Cardiac fibroblast (primary cell): ENCODE measurements at regions not wholly inside any gene's neighbourhood (a gene's known extent, or its start where the extent isn't known, plus 50 kb on each side); places are given as distances from the start of the nearest gene placed in this dataset.

Experiments used
- DNase-seq, 2 donors: peaks; one replicate each; pipeline versions ENCODE4 v3.0.0 to v3.0.0-alpha.2; 2010; ENCODE audit warnings: low read depth in 2 of 2
- H3K4me3 ChIP-seq, 2 donors: replicated peaks in 1 of 2; 1 replicate in 1 of 2; 2 replicates in 1 of 2; pipeline ENCODE4 v1.5.1; 2011; ENCODE audit warnings: low read depth in 2 of 2, low read length in 2 of 2, mild to moderate bottlenecking in 2 of 2, moderate library complexity in 1 of 2
- TF ChIP-seq, protein P1 (sequence below): IDR thresholded peaks from one replicate; pipeline ENCODE4 v1.5.1; 2011; ENCODE audit warnings: low read depth, mild to moderate bottlenecking, low read length, inconsistent platforms

DNA sequence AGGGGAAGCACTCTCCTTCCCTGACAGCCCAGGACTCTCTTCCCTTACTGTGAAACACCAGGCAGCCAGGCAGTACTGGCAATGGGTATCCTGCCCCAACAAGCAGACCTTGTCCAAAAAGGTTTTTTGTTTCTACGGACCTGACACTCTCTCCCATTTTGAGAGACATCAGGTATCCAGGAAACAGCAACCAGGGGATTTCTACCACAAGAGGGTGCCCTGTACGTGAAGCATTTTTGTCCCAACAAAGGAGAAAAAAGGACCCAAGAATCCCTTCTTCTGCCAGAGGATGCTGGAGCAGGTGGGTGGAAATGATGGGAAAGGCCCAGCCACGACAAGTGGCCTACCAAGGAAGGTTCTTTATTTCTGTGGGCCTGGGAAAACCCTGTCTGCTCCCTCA, 65.7 kb upstream of the FGF13 start:
- DNase-seq: no peak
- H3K4me3 ChIP-seq: no peak overlapping the region
- TF ChIP-seq, protein P1, sequence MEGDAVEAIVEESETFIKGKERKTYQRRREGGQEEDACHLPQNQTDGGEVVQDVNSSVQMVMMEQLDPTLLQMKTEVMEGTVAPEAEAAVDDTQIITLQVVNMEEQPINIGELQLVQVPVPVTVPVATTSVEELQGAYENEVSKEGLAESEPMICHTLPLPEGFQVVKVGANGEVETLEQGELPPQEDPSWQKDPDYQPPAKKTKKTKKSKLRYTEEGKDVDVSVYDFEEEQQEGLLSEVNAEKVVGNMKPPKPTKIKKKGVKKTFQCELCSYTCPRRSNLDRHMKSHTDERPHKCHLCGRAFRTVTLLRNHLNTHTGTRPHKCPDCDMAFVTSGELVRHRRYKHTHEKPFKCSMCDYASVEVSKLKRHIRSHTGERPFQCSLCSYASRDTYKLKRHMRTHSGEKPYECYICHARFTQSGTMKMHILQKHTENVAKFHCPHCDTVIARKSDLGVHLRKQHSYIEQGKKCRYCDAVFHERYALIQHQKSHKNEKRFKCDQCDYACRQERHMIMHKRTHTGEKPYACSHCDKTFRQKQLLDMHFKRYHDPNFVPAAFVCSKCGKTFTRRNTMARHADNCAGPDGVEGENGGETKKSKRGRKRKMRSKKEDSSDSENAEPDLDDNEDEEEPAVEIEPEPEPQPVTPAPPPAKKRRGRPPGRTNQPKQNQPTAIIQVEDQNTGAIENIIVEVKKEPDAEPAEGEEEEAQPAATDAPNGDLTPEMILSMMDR: no peak

DNA sequence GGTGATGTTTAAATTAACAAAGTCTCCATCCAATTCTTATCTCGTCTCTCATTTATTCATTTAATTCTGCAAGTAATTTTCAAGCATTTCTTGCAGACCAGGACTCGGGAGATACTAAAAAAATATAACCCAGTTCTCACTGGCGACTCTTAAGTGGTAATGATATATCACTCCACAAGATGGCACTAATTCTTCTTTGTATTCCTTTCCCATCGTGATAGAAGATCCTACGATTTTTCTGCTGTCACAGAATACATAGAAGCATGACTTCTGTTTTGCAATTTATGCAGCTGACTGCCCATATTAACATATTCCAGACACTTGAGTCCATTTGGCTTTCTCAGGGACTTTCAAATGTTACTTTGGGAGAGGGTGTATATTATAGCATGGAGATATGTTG, 64.0 kb upstream of the FGF13 start:
- H3K4me3 ChIP-seq: no peak overlapping the region
- peak; percentile 25 to 34 for DNase-seq
- TF ChIP-seq, protein P1: peak; percentile 19

DNA sequence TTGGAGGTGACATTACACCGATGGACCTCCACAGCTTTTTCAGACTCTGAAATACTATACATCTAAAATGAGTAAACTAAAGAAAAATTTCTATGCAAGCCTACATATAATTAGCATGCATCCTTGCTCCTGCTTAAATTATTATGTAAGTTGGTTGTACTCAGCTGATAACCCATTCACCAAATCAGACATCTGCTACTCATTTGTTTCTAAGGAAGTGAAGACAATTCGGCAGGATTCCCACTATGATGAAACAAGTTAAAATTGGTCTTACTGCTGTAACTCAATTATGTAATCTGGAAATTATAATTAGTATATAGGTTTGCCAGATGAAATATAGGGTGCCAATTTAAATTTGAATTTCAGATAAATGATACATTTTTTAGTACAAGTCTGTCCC, 59.5 kb upstream of the FGF13 start:
- H3K4me3 ChIP-seq: no peak overlapping the region
- DNase-seq: no peak
- TF ChIP-seq, protein P1: no peak

DNA sequence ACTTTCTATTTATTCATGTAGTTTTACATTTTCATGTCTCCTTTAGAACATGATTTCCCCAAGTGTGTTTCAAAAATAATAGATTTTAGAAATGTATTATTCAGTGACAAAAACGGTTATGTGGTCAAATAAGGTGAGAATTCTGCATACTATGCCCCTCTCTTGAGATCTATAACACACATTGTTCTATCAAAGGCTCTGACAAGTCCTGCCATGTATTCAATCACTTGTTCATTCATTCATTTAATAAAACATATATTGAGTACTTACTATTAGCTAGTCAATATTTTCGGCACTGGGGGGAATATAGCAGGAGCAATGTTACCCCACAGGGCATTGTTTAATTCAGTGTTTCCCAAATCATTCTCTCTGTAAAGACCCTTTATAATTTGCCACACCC, 58.4 kb upstream of the FGF13 start:
- H3K4me3 ChIP-seq: no peak overlapping the region
- no peak for DNase-seq
- TF ChIP-seq, protein P1: no peak

DNA sequence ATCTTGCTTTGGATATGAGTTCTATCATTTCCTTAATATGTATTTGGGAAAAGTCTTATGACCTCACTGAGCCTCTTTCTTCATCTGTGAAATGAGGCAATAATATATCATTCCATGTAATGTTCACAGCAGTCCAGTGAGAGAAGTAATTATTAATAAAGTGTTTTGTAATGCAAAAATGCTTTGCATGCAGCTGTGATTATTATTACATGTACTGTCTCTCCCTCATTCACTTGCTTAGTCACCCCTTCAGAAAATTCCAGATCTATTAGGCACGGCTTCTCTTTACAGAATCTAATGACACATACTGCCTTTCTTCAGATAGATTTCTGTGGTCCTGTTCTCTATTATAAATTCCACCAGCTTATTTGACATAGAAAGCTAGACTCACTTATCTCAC, 53.5 kb upstream of the FGF13 start:
- H3K4me3 ChIP-seq: no peak overlapping the region
- TF ChIP-seq, protein P1: no peak
- DNase-seq: no peak

DNA sequence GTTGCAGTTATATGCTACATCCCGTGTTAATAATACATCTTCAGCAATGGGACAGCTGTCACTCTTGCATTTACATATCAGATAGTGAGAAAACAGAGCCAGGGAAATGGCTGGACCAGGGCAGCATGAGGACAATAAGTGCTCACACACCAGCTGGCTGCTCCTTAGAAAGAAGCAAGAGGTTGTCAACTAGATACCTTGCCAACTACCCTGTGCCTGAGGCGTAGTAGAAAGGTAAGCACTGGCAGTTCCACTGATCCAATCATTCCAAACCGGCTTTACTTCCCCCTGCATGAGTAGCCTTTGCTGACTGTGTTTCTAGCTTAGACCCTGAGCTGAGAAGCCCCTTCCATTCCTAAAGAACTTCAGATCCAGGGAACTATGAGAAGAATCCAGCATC, 52.2 kb upstream of the FGF13 start:
- TF ChIP-seq, protein P1: no peak
- no peak for DNase-seq
- H3K4me3 ChIP-seq: no peak overlapping the region

DNA sequence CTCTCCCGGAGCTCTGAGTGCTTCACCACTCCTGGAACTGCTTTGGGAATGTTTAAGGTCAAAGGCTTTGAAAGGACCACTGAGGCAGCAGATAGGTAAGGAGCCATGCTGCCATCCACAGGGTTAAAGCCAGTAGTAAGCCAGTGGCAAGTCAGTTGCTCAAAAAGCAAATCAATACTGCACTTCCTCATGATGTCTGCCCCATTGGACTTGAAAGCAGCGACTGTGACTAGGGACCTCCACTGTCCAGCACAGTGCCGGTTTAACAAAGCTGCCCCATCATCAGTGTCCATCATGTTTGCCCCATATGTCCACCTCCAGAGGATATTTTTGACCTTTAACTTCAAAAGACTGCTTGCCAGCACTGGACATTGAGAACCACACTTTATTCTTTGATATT, 49.9 kb upstream of the FGF13 start:
- no peak for DNase-seq
- TF ChIP-seq, protein P1: no peak
- H3K4me3 ChIP-seq: no peak overlapping the region
